Fibroblast of lung (primary cell): ENCODE measurements at regions not wholly inside any gene's neighbourhood (a gene's known extent, or its start where the extent isn't known, plus 50 kb on each side); places are given as distances from the start of the nearest gene placed in this dataset.

Experiments
- CTCF ChIP-seq, 2 donors: IDR thresholded peaks in 1 of 2; conservative IDR thresholded peaks in 1 of 2; 1 replicate in 1 of 2; 2 replicates in 1 of 2; pipeline ENCODE4 v1.5.1; 2011 to 2012; ENCODE audit warnings: low read length in 2 of 2, control low read depth in 1 of 2, inconsistent platforms in 1 of 2, low read depth in 1 of 2, mild to moderate bottlenecking in 1 of 2
- EZH2 ChIP-seq: IDR thresholded peaks from 2 replicates; pipeline ENCODE4 v1.5.1; 2012; ENCODE audit warnings: low read length, control low read depth, mild to moderate bottlenecking; ENCODE audit errors: missing control alignments

GRCh38 chr1:74908131-74908530 is 175.2 kb downstream of the TYW3 start:
- no peak for TF ChIP-seq CTCF (conservative IDR thresholded peaks at IDR 0.05 in 1 of 2, IDR thresholded peaks at IDR 0.05 in 1 of 2; ENCODE audit: low read depth in 1 of 2, low read length in 2 of 2)
- no peak for TF ChIP-seq EZH2
